Left forelimb (tissue), 1 donor: ENCODE measurements at regions not wholly inside any gene's neighbourhood (a gene's known extent, or its start where the extent isn't known, plus 50 kb on each side); places are given as distances from the start of the nearest gene placed in this dataset.

Experiments used
- DNase-seq: peaks from one replicate; pipeline ENCODE4 v3.0.0-alpha.2; 2018; ENCODE audit warnings: low spot score

GRCh38 chr17:15039366-15039765, 225.8 kb downstream of the PMP22 start:
- DNase-seq, result no peak

GRCh38 chr17:15038656-15039055, 226.5 kb downstream of the PMP22 start:
- DNase-seq, result no peak

GRCh38 chr17:15036238-15036637, 228.9 kb downstream of the PMP22 start:
- no peak for DNase-seq

GRCh38 chr17:15031975-15032374, 233.2 kb downstream of the PMP22 start:
- no peak for DNase-seq

- no peak for DNase-seq
Measured at GRCh38 chr17:15029469-15029868, 235.7 kb downstream of the PMP22 start.

GRCh38 chr17:15027853-15028252, 237.3 kb downstream of the PMP22 start:
- no peak for DNase-seq

GRCh38 chr17:15026088-15026487, 239.0 kb downstream of the PMP22 start:
- DNase-seq, result no peak

GRCh38 chr17:15023589-15024336, 241.4 kb downstream of the PMP22 start:
- no peak for DNase-seq

- DNase-seq, result no peak
Measured at GRCh38 chr17:15019158-15019557, 246.0 kb downstream of the PMP22 start.

- peak; percentile 65 for DNase-seq
Measured at GRCh38 chr17:15012351-15012980, 252.7 kb downstream of the PMP22 start.

- DNase-seq, result no peak
Measured at GRCh38 chr17:15009087-15009486, 256.0 kb downstream of the PMP22 start.

- peak; percentile 71 for DNase-seq
Measured at GRCh38 chr17:15007147-15007553, 258.0 kb downstream of the PMP22 start.

- peak; percentile 62 for DNase-seq
Measured at GRCh38 chr17:15006421-15007128, 258.6 kb downstream of the PMP22 start.

- no peak for DNase-seq
Measured at GRCh38 chr17:15000661-15001060, 264.5 kb downstream of the PMP22 start.

- no peak for DNase-seq
Measured at GRCh38 chr17:14997290-14997689, 267.8 kb downstream of the PMP22 start.

GRCh38 chr17:14986127-14986526, 279.0 kb downstream of the PMP22 start:
- no peak for DNase-seq

- no peak for DNase-seq
Measured at GRCh38 chr17:14972844-14973243, 292.3 kb downstream of the PMP22 start.

GRCh38 chr17:14971054-14971453, 294.1 kb downstream of the PMP22 start:
- no peak for DNase-seq

GRCh38 chr17:14959106-14959648, 305.9 kb downstream of the PMP22 start:
- DNase-seq, result no peak

- no peak for DNase-seq
Measured at GRCh38 chr17:14953405-14953804, 311.7 kb downstream of the PMP22 start.

- DNase-seq, result no peak
Measured at GRCh38 chr17:14950686-14951085, 314.4 kb downstream of the PMP22 start.

- no peak for DNase-seq
Measured at GRCh38 chr17:14950216-14950615, 314.9 kb downstream of the PMP22 start.

- DNase-seq, result no peak
Measured at GRCh38 chr17:14947671-14948070, 317.5 kb downstream of the PMP22 start.
